Middle frontal gyrus (tissue), 1 donor: ENCODE measurements at regions not wholly inside any gene's neighbourhood (a gene's known extent, or its start where the extent isn't known, plus 50 kb on each side); places are given as distances from the start of the nearest gene placed in this dataset.
"Not testable (repeated sequence)": the region's sequence is repeated elsewhere in the genome, so short reads cannot be mapped to it uniquely, and the experiment has no call there.

Experiments used
- DNase-seq: peaks from one replicate; pipeline ENCODE4 v3.0.0-alpha.2; 2015; ENCODE audit warnings: low spot score; ENCODE audit errors: extremely low spot score

DNA sequence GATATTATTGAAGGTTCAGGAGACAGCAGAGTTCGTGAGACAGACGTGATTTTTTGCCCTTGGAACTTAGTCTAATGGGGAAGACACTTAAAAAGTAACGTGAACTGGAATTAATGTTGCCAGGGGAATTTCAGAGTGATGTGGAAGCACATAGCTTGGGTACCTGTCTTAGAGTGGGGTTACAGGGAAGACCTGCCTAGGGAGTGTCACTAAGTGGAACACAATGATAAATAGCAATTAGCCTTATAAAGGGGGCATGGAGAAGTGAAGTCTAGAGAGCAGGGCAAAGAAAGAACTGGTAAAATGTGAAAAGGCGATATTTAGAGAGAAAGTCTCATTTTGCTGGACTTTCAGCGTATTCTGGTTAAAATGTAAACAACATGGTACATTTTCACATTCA, 306.0 kb upstream of the TCF4 start:
- no peak for DNase-seq

- not testable (repeated sequence) for DNase-seq
Observed at GRCh38 chr18:55892862-55893813, 305.1 kb upstream of the TCF4 start.

GRCh38 chr18:55886886-55887285, 298.9 kb upstream of the TCF4 start:
- no peak for DNase-seq

- DNase-seq: no peak
Observed at GRCh38 chr18:55884498-55884897, 296.5 kb upstream of the TCF4 start.

DNA sequence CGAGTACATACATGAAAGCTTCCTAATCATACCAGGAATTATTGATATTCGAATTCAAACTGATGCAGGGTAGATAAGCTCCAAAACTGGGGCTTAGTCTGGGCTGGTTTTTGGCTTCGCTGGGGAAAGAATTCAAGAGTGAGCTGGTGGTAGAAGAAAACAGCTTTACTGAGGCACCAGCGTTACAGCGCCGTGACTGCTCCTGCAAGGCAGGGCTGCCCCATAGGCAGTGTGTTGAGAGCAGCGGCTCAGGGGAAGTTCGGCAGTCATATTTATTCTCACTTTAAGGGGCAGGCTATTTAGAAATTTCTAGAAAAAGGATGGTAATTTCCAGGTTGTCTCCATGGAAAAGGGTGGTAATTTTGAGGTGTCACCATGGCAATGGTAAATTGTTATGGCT, 292.6 kb upstream of the TCF4 start:
- no peak for DNase-seq

DNA sequence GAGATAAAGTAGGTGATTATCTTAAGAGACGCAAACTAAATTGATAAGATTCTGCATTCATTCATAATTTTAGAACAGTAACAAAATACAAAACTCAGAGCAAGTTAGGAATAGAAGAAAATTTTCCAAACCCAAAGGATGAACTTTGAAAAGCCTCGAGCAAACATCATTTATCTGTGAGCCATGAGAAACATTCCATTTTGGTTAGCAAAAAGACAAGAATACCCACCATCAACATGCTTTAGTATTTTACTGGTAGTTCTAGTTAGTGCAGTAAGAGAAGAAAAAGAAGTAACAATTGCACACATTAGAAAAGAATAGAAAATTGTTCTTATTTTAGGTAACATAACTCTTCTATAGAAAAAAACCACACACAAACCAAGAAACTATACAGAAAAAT, 291.3 kb upstream of the TCF4 start:
- no peak for DNase-seq

DNA sequence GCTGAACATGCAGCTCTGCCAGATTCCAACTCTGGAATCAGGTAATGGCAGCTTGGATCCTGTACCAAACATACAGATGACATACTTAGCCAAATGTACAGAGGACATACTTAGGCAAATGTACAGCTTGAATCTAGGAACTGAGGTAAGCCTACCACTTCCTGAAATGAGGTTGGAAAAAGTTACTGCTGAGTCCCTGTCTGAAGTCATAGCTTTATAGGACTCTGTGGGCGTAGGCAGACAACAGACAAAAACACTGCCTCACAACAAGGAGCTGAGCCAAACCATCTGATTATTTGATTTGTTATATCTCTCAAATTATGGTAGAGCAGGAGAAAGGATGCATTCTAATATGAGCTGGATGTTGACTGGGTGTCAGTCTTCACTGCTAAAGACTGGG, 290.2 kb upstream of the TCF4 start:
- no peak for DNase-seq

GRCh38 chr18:55877321-55877720, 289.3 kb upstream of the TCF4 start:
- DNase-seq: no peak

DNA sequence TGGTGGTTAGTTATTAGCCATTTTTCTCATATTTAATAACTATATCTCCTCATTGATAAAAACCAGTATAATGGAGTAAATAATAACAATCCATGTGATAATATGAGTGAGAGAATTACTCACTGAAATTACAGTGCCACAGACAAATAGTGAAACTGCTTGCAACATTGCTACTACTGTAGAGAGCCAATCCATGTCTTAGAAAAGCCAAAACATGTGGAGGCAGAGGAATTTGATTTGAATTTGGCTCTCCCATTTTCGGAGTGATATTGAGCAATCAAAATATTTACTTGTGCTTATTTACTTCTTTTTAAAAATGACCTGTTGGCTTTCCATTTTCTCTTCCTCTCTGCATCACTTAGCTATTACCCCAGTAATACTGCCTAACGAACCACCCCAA, 288.3 kb upstream of the TCF4 start:
- DNase-seq: no peak

DNA sequence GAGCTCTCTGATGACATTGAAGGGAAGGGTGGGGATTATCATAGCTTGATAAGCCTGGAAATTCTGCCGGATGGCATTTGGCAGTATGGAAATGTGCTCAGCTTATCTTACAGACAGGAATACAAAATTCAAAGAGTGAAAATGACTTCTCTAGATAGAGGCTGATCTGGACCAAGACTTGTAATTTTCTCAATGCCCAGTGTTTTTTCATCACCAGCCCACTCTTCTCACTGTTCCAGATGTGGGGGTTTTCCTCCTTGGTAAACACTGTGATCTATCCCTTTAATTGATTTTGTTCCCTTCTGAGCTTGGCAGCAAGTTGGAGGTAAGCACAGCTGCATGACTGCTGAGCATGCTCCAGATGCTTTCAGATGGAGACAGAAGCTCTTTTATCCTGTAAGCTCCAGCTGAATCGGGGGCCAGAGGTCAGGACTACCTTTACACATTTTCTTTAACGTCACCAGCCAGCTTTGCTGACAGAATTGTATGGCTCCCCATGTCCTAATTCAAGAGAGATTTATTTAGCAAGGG, 287.4 kb upstream of the TCF4 start:
- no peak for DNase-seq

DNA sequence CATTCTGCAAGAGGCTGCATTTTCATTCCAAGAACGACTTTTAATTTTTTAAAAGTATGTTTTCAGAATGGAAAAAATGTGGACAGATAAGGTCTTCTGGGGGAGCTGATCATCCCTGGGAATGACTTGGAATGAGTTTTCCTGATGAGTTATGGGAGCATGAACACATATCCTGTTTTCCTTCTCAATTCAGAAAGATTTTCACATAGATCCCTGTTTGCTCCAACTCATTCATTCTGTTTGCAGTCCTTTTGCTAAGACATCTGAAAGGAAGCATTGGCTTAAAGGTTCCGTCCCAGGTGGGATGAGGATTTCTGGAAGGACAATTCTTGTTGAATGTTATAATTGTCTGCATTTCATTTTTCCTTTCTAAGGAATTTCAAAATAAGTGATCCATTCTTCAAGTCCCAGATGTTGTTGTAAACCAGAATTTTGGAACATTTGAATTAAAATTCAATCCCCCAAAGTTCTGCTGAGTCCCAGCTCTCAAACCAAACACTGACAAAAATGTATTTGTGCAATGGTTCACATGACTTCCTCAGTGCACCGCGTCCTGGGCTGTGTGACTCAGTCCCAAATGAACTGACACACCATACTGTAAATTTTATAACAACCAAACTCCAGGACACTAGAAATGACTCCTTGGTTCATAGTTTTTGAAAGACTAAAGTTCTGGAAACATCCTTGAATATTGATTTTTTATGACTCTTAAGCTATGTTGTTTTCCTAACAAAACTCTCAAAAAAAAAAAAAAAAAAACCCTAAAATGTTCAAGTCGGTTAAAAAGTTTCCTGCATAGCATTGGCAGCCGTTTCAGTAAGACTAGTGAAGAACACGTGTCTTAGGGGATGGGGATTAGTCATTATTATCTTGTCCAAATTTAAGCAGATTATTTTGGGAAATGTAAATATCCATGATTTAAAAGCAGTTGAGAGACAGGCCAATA, 281.8 kb upstream of the TCF4 start:
- DNase-seq: no peak

- DNase-seq: no peak
Observed at GRCh38 chr18:55868909-55869308, 280.9 kb upstream of the TCF4 start.

GRCh38 chr18:55866886-55867285, 278.9 kb upstream of the TCF4 start:
- DNase-seq: no peak

- DNase-seq: no peak
Observed at GRCh38 chr18:55866006-55866405, 278.0 kb upstream of the TCF4 start.

DNA sequence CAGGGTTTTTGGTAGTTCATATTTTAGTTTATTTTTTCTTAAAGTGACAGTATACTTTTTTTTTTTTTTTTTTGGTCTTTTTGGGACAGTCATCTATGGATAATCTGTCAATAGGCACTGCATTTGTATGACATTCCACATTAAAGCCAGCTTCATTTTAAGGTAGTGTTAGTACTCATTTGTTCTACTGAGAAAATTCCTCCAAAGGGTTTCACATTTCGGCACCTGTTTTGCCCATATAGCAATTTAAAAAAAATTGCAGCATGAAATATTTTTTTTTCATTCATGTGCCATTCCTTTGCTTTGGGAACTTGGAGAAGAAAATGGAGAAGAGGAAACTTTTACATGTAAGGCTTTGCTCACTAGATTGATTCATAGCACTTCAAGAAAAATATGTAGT, 276.3 kb upstream of the TCF4 start:
- no peak for DNase-seq

- no peak for DNase-seq
Observed at GRCh38 chr18:55863876-55864275, 275.9 kb upstream of the TCF4 start.

DNA sequence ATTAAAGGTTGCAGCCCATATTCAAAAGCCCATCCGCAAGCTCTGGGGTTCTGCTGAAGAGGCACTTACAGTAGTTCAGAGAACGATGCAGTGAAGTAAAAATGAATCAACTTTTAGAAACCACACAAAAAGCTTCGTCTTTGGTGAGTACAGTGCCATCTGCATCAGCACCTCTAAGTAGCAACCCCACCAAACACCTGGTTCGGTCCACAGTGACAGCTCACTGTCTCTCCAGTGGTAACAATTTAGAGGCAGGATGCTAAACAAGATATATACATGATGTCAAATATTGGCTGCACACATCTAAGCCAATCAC, 275.4 kb upstream of the TCF4 start:
- no peak for DNase-seq

DNA sequence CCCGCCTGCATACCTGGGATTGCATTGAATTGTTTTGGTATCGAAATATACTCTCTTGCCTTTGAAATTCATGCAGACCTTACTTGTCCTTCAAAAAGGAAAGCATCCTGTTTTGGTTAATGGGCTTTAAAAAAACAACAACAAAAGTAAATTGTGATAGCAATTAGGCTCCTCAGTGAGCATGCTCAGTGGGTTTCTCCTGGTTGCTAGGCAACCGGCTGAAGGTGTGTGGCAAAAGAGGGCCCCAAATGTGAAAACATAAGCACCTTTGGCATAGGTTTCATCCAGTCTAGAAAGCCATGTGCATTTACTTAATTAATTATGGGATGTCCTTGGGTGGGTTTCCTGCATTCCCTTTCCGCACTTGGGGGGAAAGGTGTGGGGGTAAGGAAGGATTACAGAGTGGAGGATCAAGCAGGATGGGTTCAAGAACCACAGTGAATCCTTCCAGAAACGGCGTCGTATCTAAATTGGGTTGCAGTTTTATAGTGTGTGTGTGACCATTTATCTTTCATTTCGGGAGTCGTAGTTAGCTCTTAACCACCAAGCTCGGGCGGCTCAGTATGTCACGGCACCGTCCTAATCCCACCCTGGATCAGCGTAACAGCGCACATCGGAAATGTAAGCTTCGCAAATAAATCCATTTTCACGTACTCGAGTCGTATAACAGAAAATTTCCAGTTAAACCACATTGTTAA, 274.9 kb upstream of the TCF4 start:
- no peak for DNase-seq

DNA sequence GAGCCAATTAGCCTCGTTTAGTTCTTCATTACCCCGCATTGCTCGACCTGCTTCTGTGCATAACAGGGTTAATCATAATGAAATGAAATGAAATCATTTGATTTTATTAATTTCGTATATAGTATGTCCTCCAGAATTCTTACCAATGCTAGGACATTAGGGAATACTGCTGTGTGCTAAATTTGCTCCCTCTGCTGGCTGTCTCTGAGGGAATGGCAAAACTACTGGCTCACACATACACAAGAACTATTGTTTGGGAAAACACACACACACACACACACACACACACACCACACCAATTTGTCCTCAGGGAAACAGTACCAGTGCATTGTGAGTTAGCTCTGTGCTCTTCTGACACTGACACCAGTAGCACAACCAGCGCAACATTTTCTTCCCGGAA, 273.3 kb upstream of the TCF4 start:
- DNase-seq: no peak

GRCh38 chr18:55858661-55859515, 270.9 kb upstream of the TCF4 start:
- DNase-seq: no peak

GRCh38 chr18:55857956-55858355, 270.0 kb upstream of the TCF4 start:
- no peak for DNase-seq
